ENCODE measurements at regions not wholly inside any gene's neighbourhood (a gene's known extent, or its start where the extent isn't known, plus 50 kb on each side); places are given as distances from the start of the nearest gene placed in this dataset.

DNA sequence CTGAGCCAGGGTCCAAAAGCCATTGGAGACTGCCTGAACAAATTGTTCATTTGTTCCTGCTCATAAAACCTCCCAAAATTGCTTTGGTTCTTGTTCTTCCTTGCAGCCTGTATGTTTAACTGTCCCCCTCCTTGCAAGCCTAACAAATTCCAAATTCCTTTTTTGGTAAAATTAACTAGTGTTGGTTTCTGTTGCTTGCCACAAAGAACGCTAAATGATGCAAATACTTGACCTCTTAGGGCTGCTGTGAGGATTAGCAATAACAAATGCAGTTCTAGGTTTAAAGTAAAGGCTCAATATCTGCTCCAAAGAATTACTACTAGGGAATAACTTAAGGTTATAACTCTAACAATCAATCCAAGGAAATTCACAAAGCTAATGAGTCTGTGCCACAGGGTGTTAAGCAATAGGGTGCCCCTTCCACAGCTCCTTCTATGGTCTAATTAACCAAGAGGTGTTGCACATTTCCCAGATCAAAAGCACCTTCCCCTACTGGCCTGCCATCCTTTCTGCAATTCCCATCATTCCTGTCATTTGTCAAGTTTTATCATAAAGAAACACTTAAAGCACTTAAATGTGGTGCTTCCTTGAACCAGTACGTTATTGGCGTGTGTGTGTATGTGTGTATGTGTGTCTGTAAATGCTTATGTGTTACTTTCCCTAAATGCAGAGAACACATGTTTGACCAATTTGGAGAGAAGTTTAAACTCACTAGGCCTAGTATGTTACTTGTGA lies 110.2 kb downstream of the RAP2A start:
- TF ChIP-seq, protein P1, sequence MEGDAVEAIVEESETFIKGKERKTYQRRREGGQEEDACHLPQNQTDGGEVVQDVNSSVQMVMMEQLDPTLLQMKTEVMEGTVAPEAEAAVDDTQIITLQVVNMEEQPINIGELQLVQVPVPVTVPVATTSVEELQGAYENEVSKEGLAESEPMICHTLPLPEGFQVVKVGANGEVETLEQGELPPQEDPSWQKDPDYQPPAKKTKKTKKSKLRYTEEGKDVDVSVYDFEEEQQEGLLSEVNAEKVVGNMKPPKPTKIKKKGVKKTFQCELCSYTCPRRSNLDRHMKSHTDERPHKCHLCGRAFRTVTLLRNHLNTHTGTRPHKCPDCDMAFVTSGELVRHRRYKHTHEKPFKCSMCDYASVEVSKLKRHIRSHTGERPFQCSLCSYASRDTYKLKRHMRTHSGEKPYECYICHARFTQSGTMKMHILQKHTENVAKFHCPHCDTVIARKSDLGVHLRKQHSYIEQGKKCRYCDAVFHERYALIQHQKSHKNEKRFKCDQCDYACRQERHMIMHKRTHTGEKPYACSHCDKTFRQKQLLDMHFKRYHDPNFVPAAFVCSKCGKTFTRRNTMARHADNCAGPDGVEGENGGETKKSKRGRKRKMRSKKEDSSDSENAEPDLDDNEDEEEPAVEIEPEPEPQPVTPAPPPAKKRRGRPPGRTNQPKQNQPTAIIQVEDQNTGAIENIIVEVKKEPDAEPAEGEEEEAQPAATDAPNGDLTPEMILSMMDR (conservative IDR thresholded peaks at IDR 0.05): no peak
- no peak for TF ChIP-seq ZFX (IDR thresholded peaks at IDR 0.05)
